GM19438 (cell line): ENCODE measurements at regions not wholly inside any gene's neighbourhood (a gene's known extent, or its start where the extent isn't known, plus 50 kb on each side); places are given as distances from the start of the nearest gene placed in this dataset.

Experiments
- ATAC-seq: cut with Tn5 transposase; IDR thresholded peaks from one replicate; pipeline ENCODE4 v1.9.1; 2021; ENCODE audit warnings: low read depth; ENCODE audit not compliant: unreplicated experiment

GRCh38 chr7:46489106-46489505 lies 568.0 kb upstream of the IGFBP3 start:
- ATAC-seq = no peak

DNA sequence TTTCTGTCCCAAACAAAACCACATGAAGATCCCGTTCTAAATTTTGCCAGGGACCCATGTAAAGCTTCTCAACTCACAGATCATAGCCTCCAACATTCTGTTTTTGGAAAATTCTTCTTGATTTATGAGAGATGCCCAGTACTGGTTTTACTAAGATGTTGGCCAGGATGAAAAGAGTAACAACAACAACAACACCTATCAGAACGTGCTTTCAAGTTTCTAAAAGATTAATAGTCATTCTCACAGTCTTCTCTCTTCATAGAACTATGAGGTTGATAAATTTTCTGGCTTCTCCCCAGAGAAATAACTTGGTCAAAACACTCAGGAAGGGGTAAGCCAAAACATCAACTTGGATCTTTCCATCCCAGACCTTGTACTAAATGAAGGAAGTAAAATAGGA lies 567.5 kb upstream of the IGFBP3 start:
- ATAC-seq = no peak

- ATAC-seq = no peak
Measured at GRCh38 chr7:46486256-46487206, 565.5 kb upstream of the IGFBP3 start.

DNA sequence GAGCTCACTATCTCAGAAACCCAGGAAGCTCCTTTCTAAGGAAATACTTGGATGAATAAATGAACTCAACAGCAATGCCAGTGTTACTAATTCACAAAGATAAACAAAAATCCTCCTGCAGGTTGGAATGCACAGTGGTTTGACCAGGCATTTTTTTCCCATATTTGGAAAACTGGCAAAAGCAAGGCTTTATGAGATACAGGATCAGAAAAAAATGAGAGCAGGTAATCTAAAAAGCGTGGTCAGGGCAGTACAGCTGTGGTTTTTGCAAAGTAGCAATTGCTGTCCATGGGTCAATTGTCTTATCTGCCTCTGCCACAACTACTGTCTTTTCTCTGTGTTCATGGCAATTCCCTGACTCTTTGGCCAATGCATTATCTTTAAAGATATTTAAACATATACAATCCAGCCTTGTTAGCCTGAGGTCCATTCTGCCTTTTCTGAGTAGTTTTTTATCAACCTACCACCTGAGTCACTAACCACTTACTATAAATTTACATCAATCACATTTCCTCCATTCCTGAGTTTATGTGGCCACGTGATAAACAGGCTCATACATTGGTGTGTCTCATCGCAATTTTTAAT lies 564.5 kb upstream of the IGFBP3 start:
- no peak for ATAC-seq

GRCh38 chr7:46484906-46485305 lies 563.8 kb upstream of the IGFBP3 start:
- no peak for ATAC-seq

GRCh38 chr7:46480619-46481018 lies 559.5 kb upstream of the IGFBP3 start:
- ATAC-seq = no peak

GRCh38 chr7:46479680-46480079 lies 558.6 kb upstream of the IGFBP3 start:
- ATAC-seq = no peak

DNA sequence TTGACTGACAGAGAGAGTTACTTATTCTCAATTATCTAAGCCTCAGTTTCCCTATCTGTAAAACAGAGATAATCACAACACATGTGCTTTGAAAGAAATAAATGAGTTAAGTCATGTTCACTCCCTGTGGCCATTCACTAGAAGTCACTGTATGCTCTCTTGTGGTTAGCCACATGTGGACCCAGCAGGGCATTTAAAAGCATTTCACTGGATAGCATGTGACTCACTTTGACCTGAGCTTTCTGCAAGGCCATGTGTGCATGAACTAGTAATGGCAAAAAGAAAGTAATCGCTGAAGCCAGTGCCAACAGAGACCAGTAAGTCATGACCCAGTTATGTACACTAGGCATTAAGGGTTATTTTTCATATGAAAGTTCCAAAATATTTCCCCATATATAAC lies 557.0 kb upstream of the IGFBP3 start:
- ATAC-seq = no peak

GRCh38 chr7:46468753-46469356 lies 547.8 kb upstream of the IGFBP3 start:
- ATAC-seq = no peak

- no peak for ATAC-seq
Measured at GRCh38 chr7:46463170-46463569, 542.1 kb upstream of the IGFBP3 start.

- no peak for ATAC-seq
Measured at GRCh38 chr7:46461334-46461777, 540.3 kb upstream of the IGFBP3 start.

DNA sequence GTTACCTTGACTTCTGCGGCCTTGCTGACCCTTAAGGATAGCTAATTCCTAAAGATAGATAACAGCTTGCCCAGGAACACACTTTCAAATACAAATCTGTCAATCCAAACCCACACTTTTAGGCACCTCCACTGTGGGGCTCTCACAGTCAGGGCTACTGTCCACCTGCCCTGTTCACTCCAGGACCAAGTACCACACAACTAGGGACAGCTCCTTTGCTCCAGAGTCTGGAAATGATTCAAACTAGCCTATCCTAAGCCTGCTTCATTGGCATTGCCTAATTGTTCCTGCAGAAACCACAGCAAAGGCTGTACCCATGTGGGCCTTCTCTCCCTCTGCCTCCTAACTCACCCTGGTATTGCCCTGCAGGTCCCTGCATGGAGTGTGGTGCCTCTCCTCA lies 538.9 kb upstream of the IGFBP3 start:
- ATAC-seq = no peak

DNA sequence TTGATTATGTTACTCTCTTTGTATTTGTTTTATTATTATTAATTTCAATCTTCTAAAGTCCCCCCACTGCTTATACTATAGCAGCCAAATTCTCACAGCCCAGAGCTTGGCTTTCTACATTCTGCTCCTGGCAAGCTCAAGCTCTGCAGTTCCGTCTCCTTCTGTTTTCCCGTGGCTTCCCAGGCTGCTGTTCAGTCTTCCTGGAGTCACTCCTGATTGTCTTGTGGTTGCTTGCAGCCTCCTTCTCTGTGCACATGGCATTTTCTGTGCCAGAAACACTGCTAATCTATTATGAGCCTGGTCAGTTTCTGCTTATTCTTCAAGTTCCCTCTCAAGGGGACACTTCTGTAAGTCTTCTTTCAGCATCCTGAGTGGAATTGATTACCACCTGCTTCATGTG lies 533.7 kb upstream of the IGFBP3 start:
- ATAC-seq = no peak

- ATAC-seq = no peak
Measured at GRCh38 chr7:46452561-46453135, 531.6 kb upstream of the IGFBP3 start.

DNA sequence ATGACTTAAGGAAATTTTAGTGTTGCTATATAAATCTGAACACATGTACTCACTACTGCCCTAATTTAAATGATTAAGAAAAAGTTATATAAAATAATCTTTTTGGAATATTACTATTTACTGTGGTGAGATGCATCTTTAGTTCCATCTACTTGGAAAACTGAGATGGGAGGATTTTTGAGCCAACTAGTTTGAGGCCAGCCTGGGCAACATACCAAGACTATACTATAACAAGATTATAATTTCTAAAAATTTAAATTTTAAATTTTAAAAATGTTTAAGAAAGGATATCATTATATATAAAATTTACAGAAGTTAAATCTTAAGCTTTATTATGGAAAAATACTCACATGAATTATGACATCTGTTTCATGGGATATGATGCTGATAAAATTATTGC lies 530.8 kb upstream of the IGFBP3 start:
- no peak for ATAC-seq

DNA sequence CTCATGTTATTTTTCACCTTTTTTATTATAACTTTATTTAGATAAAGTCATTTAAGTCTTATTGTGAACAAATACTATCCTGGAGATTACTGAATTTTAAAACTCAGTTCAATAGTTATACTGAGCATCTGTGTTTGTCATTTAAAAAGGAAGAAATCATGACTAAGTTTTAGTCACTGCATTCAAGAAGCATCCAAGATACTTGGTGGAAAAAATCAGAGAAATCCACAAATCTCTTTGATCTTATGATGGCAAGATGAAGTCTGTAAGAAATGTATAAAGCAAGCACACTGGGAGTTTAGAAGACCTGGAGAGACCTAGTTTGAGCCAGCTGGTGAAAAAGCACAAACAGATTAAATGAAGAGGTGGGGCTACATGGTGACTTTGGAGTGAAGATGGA lies 529.8 kb upstream of the IGFBP3 start:
- no peak for ATAC-seq

DNA sequence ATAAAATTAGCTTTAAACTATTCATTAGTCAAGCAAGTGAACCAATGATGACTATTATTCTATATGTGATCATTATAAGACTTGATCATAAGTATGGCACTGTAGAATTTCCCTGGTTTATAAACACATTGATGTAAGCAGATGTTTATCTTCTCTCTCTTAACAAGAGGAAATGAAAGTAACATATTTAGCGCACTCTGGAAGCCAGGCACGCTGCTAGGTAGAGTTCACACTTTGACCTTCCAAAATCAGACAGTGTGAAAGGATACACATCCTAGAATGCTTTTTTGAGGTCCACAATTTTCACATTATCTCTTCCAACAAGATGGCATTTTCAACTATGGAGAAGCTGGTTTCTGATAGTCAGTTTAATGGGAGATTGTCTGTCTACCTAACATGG lies 529.4 kb upstream of the IGFBP3 start:
- no peak for ATAC-seq

DNA sequence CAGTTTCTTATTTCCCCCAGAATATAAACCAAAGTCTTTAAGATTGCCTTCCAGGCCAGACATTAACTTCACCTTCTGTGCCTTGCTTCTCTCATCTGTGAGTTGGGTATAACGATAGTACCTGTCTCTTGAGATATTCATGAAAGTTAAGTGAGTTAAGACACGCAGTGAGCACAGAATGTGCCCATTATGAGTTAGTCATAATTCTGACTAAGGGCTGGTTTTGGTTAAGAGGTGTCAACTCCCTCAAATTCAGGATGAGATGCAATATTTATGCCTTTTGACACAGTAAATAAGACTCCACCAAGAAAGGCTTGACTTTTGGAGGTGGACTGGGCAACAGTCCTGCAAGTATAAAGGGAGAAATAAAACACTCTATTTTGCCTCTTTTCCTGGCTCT lies 528.7 kb upstream of the IGFBP3 start:
- ATAC-seq = no peak

- no peak for ATAC-seq
Measured at GRCh38 chr7:46448478-46448877, 527.4 kb upstream of the IGFBP3 start.

GRCh38 chr7:46446151-46446550 lies 525.1 kb upstream of the IGFBP3 start:
- ATAC-seq = no peak

DNA sequence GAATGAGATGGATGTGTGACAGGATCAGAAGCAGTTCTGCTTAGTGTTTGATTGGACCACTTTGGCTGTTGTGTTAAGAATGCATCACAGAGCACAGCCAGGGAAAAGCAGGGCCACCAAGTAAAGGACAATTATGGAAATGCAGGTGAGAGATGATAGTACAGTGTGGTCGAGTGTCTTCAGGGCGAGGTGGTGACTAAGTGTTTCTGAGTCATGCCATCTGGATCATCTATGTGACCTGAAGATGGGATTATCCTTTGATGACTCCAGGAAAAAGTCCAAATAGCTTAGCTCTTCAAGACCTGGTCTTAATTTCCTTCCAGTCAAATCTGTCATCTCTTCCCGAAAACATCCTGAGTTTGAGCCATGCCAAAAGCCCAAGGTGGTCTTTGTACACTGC lies 523.2 kb upstream of the IGFBP3 start:
- no peak for ATAC-seq
